ENCODE measurements at regions not wholly inside any gene's neighbourhood (a gene's known extent, or its start where the extent isn't known, plus 50 kb on each side); places are given as distances from the start of the nearest gene placed in this dataset.

DNA sequence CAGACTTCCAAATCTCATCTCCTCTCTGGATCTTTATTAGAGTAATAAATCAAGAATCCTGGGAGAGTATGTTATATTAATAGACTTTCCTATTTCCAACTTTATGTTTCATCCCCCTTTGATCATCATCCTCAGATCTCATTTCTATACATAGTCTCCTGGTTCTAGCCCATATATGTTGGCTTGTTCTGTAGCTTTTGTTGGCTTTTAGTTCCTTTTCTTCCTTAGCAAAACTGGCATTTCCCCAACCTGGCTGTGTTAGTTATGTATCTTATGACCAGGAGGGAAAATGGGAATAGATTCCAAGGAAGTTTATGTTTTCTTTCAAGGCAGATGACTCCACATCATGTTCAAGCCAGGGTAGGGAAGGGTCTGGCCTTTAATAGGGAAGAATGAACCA, 2464.5 kb downstream of the PCDH9 start:
- Histone ChIP-seq H3K4me1 (ENCODE audit: low read length) (no peaks in the 10 kb centered on the region), H3K27me3 (replicated peaks; ENCODE audit: insufficient read depth, low read length) (no peaks in the 10 kb centered on the region), H3K27ac (ENCODE audit: low read length) (no peak overlapping the region), H4K20me1 (ENCODE audit: insufficient read depth, low read length) (no peaks in the 10 kb centered on the region), H3K9me2 (replicated peaks; ENCODE audit: insufficient read depth, low read length) (no peaks in the 10 kb centered on the region), H3K79me2 (ENCODE audit: low read length) (no peaks in the 10 kb centered on the region), H3K4me2 (ENCODE audit: low read depth, low read length) (no peak overlapping the region), H3K9me3 (replicated peaks; ENCODE audit: insufficient read depth, low read length) (no peaks in the 10 kb centered on the region), H3K9ac (ENCODE audit: low read length) (no peak overlapping the region), H3F3A (ENCODE audit: insufficient read depth, low read length) (no peaks in the 10 kb centered on the region), H3K36me3 (replicated peaks; ENCODE audit: insufficient read depth, low read length) (no peaks in the 10 kb centered on the region), H3K4me3 (ENCODE audit: low read length) (no peak overlapping the region), H2AFZ (ENCODE audit: low read length) (no peak overlapping the region)
- TF ChIP-seq, protein P1, sequence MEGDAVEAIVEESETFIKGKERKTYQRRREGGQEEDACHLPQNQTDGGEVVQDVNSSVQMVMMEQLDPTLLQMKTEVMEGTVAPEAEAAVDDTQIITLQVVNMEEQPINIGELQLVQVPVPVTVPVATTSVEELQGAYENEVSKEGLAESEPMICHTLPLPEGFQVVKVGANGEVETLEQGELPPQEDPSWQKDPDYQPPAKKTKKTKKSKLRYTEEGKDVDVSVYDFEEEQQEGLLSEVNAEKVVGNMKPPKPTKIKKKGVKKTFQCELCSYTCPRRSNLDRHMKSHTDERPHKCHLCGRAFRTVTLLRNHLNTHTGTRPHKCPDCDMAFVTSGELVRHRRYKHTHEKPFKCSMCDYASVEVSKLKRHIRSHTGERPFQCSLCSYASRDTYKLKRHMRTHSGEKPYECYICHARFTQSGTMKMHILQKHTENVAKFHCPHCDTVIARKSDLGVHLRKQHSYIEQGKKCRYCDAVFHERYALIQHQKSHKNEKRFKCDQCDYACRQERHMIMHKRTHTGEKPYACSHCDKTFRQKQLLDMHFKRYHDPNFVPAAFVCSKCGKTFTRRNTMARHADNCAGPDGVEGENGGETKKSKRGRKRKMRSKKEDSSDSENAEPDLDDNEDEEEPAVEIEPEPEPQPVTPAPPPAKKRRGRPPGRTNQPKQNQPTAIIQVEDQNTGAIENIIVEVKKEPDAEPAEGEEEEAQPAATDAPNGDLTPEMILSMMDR (IDR thresholded peaks at IDR 0.05; ENCODE audit: low read length) = no peak
- TF ChIP-seq EZH2 (optimal IDR thresholded peaks at IDR 0.05; ENCODE audit: low read depth, low read length) (no peak), EZH2phosphoT487 (IDR thresholded peaks at IDR 0.05; ENCODE audit: low read length) (no peak)
- DNase-seq = no peak

DNA sequence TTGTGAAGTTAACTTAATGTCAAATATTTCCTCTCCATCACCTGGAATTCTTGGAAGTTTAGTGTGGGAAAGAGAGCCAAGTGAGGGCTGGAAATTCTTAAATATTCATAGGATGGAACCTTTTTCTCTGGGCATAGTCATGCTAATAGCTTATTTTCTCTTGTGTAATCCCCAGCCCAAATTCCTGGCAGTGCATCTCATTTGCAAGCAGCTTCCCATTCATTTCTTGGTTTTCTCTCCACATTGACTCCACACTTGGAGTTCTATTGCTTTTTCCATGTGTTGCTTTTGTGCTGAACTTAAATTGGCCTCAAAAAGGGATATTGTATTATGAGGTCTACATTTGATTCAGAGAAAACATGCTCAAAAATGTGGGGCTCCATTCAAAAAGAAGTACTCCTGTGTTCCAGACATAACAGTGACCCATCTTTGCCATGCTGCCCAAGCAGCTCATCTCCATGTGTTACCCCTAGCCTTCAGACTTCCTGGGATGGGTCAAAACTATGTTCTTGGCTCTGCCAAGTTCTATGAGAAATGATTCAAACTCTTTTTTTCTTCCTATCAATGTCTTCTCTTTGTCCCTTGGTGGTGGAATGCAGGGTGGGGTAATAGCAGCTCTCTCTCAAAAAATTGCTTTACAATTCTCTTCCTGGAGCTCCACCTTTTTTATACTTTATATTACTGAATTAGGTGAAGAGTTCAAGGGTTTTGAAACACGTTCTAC, 2471.5 kb downstream of the PCDH9 start:
- H3K27ac ChIP-seq (ENCODE audit: low read length) = no peak overlapping the region
- no peaks in the 10 kb centered on the region for H3K27me3 ChIP-seq (replicated peaks; ENCODE audit: insufficient read depth, low read length)

DNA sequence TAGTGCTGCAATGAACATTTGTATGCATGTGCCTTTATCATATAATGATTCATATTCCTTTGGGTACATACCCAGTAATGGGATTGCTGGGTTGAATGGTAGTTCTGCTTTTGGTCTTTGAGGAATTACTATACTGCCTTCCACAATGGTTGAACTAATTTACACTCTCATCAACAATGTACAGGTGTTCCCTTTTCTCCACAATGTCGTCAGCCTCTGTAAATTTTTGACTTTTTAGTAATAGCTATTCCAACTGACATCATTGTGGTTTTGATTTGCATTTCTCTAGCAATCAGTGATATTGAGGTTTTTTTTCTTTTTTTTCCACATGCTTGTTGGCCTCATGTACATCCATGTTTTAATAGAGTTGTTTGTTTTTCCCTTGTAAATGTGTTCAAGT, 2473.5 kb downstream of the PCDH9 start:
- no peaks in the 10 kb centered on the region for H3K4me1 ChIP-seq (ENCODE audit: low read length)
- H2AFZ ChIP-seq (ENCODE audit: low read length) = no peak overlapping the region
- DNase-seq = no peak
- H3K36me3 ChIP-seq (replicated peaks; ENCODE audit: insufficient read depth, low read length) = no peaks in the 10 kb centered on the region
- H3K9ac ChIP-seq (ENCODE audit: low read length) = no peak overlapping the region
- H3K27ac ChIP-seq (ENCODE audit: low read length) = no peak overlapping the region
- H3K79me2 ChIP-seq (ENCODE audit: low read length) = no peaks in the 10 kb centered on the region
- H4K20me1 ChIP-seq (ENCODE audit: insufficient read depth, low read length) = no peaks in the 10 kb centered on the region
- TF ChIP-seq EZH2phosphoT487 (IDR thresholded peaks at IDR 0.05; ENCODE audit: low read length) (no peak), EZH2 (optimal IDR thresholded peaks at IDR 0.05; ENCODE audit: low read depth, low read length) (no peak)
- TF ChIP-seq, protein P1 (IDR thresholded peaks at IDR 0.05; ENCODE audit: low read length) = no peak
- no peaks in the 10 kb centered on the region for H3K9me3 ChIP-seq (replicated peaks; ENCODE audit: insufficient read depth, low read length)
- no peaks in the 10 kb centered on the region for H3F3A ChIP-seq (ENCODE audit: insufficient read depth, low read length)
- no peaks in the 10 kb centered on the region for H3K27me3 ChIP-seq (replicated peaks; ENCODE audit: insufficient read depth, low read length)
- no peaks in the 10 kb centered on the region for H3K9me2 ChIP-seq (replicated peaks; ENCODE audit: insufficient read depth, low read length)
- no peak overlapping the region for H3K4me3 ChIP-seq (ENCODE audit: low read length)
- no peak overlapping the region for H3K4me2 ChIP-seq (ENCODE audit: low read depth, low read length)

More for the DNA sequence above, 2471.5 kb downstream of the PCDH9 start:
- no peak overlapping the region for H3K9ac ChIP-seq (ENCODE audit: low read length)
- no peaks in the 10 kb centered on the region for H3K36me3 ChIP-seq (replicated peaks; ENCODE audit: insufficient read depth, low read length)
- H3K4me1 ChIP-seq (ENCODE audit: low read length) = no peaks in the 10 kb centered on the region
- TF ChIP-seq, protein P1 (IDR thresholded peaks at IDR 0.05; ENCODE audit: low read length) = no peak
- no peak for TF ChIP-seq EZH2phosphoT487 (IDR thresholded peaks at IDR 0.05; ENCODE audit: low read length)
- no peak for TF ChIP-seq EZH2 (optimal IDR thresholded peaks at IDR 0.05; ENCODE audit: low read depth, low read length)
- DNase-seq = no peak
- H3K4me3 ChIP-seq (ENCODE audit: low read length) = no peak overlapping the region
- no peaks in the 10 kb centered on the region for H3F3A ChIP-seq (ENCODE audit: insufficient read depth, low read length)
- no peaks in the 10 kb centered on the region for H4K20me1 ChIP-seq (ENCODE audit: insufficient read depth, low read length)
- H2AFZ ChIP-seq (ENCODE audit: low read length) = no peak overlapping the region
- no peak overlapping the region for H3K4me2 ChIP-seq (ENCODE audit: low read depth, low read length)
- H3K9me3 ChIP-seq (replicated peaks; ENCODE audit: insufficient read depth, low read length) = no peaks in the 10 kb centered on the region
- H3K79me2 ChIP-seq (ENCODE audit: low read length) = no peaks in the 10 kb centered on the region
- H3K9me2 ChIP-seq (replicated peaks; ENCODE audit: insufficient read depth, low read length) = no peaks in the 10 kb centered on the region

All from MM.1S (cell line).